Heart left ventricle (tissue), 16 donors: ENCODE measurements at regions not wholly inside any gene's neighbourhood (a gene's known extent, or its start where the extent isn't known, plus 50 kb on each side); places are given as distances from the start of the nearest gene placed in this dataset.

Source experiments
- ATAC-seq, 4 donors: fragments of 200-7000 bp; cut with Tn5 transposase; one replicate each; pipeline ENCODE4 v1.9.1; 2020 to 2022; ENCODE audit warnings: moderate library complexity in 4 of 4, mild to moderate bottlenecking in 3 of 4, moderate number of reproducible peaks in 1 of 4
- DNase-seq, 5 donors: peaks; one replicate each; pipeline ENCODE4 v3.0.0-alpha.2; 2020
- H3K27ac ChIP-seq, 12 donors: fragments of 200-600 bp; sonication (generic) in 4 of 12; one replicate each; pipeline versions ENCODE4 v1.5.0 to v1.8.0; 2016 to 2022; ENCODE audit warnings: mild to moderate bottlenecking in 2 of 12
- H3K27me3 ChIP-seq, 9 donors: fragments of 200-600 bp; sonication (generic) in 2 of 9; one replicate each; pipeline versions ENCODE4 v1.5.1 to v1.8.0; 2016 to 2022; ENCODE audit warnings: mild to moderate bottlenecking in 3 of 9
- H3K36me3 ChIP-seq, 9 donors: fragments of 200-600 bp; sonication (generic) in 2 of 9; one replicate each; pipeline versions ENCODE4 v1.5.0 to v1.8.0; 2018 to 2022; ENCODE audit warnings: mild to moderate bottlenecking in 2 of 9
- H3K4me1 ChIP-seq, 12 donors: fragments of 200-600 bp; sonication (generic) in 4 of 12; one replicate each; pipeline versions ENCODE4 v1.5.0 to v1.8.0; 2016 to 2022; ENCODE audit warnings: mild to moderate bottlenecking in 3 of 12
- H3K4me3 ChIP-seq, 12 donors: fragments of 200-600 bp; sonication (generic) in 4 of 12; one replicate each; pipeline versions ENCODE4 v1.5.0 to v1.8.0; 2017 to 2022; ENCODE audit warnings: mild to moderate bottlenecking in 9 of 12, moderate library complexity in 4 of 12
- H3K9me3 ChIP-seq, 12 donors: fragments of 200-600 bp; sonication (generic) in 4 of 12; one replicate each; pipeline versions ENCODE4 v1.5.0 to v1.8.0; 2016 to 2022; ENCODE audit warnings: mild to moderate bottlenecking in 1 of 12
- POLR2A ChIP-seq, 2 donors: fragments of 450-650 bp; IDR thresholded peaks; one replicate each; pipeline ENCODE4 v1.6.1; 2017; ENCODE audit warnings: antibody characterized with exemption in 2 of 2, mild to moderate bottlenecking in 2 of 2, moderate library complexity in 2 of 2
- WGBS, 4 donors: extraction: QIAGEN DNeasy Blood & Tissue Kit in 2 of 4; methylation state at CpG; one replicate each; pipeline versions ENCODE4 v1.1.5 to v1.1.7; 2013 to 2018; 5-methylcytosine and 5-hydroxymethylcytosine counted together
- intact Hi-C, 10 donors: fragments of 100-400 bp; cut with DNase I; formaldehyde crosslinking; loops; one replicate each; pipeline versions ENCODE4 v1.11.1 to v1.14.2; 2022
- TF ChIP-seq, protein P1 (sequence below), 12 donors: fragments of 200-600 bp; sonication (generic) in 4 of 12; IDR thresholded peaks; one replicate each; pipeline versions ENCODE4 v1.5.0 to v1.8.0; 2018 to 2022; ENCODE audit warnings: antibody characterized with exemption in 12 of 12, mild to moderate bottlenecking in 5 of 12
- donor health status: ischemic (EF 13 %, LVEDD 7.1; RV severe dilation, severe dysfunction).
- donor health status: healthy with polysubstance abuse.
- donor health status: DM: no; HTN: yes; CAD: no.
- donor health status: DM: no; HTN: no; CAD: no.
- donor health status: ischemic (EF 25% LVEDD 6.9; RV normal size, moderate dysfunction).
- donor health status: ischemic (EF 25% LVEDD 5.7; RV mildly dilated, moderate dysfunction).
- donor health status: healthy.
- donor health status: DM: yes; HTN: yes; CAD: no.
- donor health status: ischemic (EF 35%, LVEDD 5.7; RV mildly dilated, moderate dysfunction).
- donor health status: nonischemic (EF 11% LVEDD 7.7; RV severe dilation, severe dysfunction).
- donor health status: DM: yes; HTN: yes; CAD: no.
- donor health status: PGD.
- donor health status: ischemic (EF 29% LVEDD 5.4; RV normal size, mild dysfunction).
- donor health status: nonischemic (EF 23%, LVEDD 6.1; RV moderate dilation, normal function).

DNA sequence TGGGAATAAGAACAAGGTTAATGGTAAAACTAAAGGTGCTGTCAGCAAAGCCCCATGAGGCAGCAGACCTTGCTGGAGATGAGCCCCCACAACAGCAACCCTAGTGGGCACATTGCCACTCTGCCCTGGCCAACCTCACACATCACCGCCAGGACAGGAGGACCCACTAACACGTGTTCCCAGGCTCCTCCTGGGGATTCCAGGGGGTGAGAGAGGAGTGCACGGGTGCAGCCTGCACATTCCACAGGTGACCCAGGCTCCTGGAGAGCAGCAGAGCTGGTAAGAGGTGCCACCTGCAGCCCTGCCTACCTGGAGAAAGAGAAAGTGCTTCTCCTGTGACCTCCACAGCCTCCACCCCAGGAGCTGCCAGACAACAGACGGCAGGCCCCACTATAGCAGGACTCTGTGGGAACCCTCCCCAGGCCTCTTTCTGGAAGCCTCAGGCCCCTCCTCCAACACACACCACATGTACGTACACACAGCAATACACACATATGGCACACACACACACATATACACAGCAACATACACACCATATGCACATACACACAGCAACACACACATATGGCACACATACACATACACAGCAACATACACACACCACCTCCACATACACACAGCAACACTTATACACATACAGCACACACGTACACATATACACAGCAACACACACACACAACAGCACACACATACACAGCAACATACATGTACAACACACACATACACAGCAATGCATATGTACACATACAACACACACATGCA, 187.1 kb downstream of the GLI2 start:
- WGBS, 4 donors: 87 to 92% (median 89%) methylated on average over 6 of the region's 6 CpGs
- DNase-seq: peak in 1 of 5 donors; percentile 56
- Histone ChIP-seq H3K27me3 (no peaks in the 10 kb centered on the region), H3K36me3 (no peaks in the 10 kb centered on the region), H3K4me1 (peaks cover 0 to 16% (median 3%) of the 10 kb centered on the region in 12 donors), H3K9me3 (no peaks in the 10 kb centered on the region), H3K27ac (no peak overlapping the region), H3K4me3 (no peak overlapping the region)
- intact Hi-C loops: no loop called here
- TF ChIP-seq POLR2A (IDR thresholded peaks at IDR 0.05): no peak
- TF ChIP-seq, protein P1, sequence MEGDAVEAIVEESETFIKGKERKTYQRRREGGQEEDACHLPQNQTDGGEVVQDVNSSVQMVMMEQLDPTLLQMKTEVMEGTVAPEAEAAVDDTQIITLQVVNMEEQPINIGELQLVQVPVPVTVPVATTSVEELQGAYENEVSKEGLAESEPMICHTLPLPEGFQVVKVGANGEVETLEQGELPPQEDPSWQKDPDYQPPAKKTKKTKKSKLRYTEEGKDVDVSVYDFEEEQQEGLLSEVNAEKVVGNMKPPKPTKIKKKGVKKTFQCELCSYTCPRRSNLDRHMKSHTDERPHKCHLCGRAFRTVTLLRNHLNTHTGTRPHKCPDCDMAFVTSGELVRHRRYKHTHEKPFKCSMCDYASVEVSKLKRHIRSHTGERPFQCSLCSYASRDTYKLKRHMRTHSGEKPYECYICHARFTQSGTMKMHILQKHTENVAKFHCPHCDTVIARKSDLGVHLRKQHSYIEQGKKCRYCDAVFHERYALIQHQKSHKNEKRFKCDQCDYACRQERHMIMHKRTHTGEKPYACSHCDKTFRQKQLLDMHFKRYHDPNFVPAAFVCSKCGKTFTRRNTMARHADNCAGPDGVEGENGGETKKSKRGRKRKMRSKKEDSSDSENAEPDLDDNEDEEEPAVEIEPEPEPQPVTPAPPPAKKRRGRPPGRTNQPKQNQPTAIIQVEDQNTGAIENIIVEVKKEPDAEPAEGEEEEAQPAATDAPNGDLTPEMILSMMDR (IDR thresholded peaks at IDR 0.05): no peak
- no peak for ATAC-seq

DNA sequence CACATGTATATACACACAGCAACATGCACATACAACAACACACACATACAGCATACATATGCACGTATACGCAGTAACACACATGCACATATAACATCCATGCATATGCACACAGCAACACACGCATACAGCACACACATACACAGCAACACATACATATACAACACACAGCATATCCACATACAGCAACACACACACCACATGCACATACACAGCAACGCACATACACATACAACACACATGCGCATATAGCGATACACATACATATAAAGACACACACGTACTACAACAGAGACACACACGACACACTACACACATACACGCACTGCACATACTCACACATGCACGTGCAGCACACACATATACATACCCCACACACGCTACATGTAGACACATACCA, 187.8 kb downstream of the GLI2 start:
- DNase-seq: no peak
- 95 to 97% (median 97%) methylated on average over 11 of the region's 11 CpGs for WGBS, 4 donors
- TF ChIP-seq, protein P1 (IDR thresholded peaks at IDR 0.05): no peak
- no peak for TF ChIP-seq POLR2A (IDR thresholded peaks at IDR 0.05)

DNA sequence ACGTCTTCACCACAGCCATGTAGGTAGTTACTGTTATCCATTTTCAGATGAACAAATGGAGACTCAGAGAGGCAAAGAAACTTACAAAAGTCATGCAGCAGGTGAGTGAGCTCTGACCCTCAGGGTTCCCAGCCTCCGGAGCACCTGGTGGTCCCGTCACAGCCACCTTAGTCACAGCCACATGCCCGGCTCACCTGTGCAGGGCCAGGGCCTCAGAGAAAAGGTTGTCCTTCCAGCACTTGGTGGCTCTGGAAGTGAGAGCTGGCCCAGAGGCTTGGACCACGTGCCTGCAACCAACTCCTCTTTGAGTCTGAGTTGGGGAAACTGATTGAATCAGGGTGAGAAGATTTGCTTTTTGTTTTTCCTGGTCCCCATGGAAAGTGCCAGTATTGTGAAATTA, 189.3 kb downstream of the GLI2 start:
- ATAC-seq: no peak
- no peak overlapping the region for H3K4me3 ChIP-seq
- WGBS, 4 donors: 90 to 96% (median 94%) methylated on average over 5 of the region's 5 CpGs
- no peaks in the 10 kb centered on the region for H3K9me3 ChIP-seq
- intact Hi-C loops: no loop called here
- no peaks in the 10 kb centered on the region for H3K36me3 ChIP-seq
- TF ChIP-seq POLR2A (IDR thresholded peaks at IDR 0.05): no peak
- TF ChIP-seq, protein P1 (IDR thresholded peaks at IDR 0.05): no peak
- H3K27me3 ChIP-seq: no peaks in the 10 kb centered on the region
- peaks cover 0 to 10% (median 2%) of the 10 kb centered on the region in 12 donors for H3K4me1 ChIP-seq
- no peak overlapping the region for H3K27ac ChIP-seq
- DNase-seq: no peak

More for the DNA sequence above, 187.8 kb downstream of the GLI2 start:
- no peaks in the 10 kb centered on the region for H3K9me3 ChIP-seq
- H3K4me1 ChIP-seq: peaks cover 0 to 16% (median 3%) of the 10 kb centered on the region in 12 donors
- intact Hi-C loops: no loop called here
- H3K27ac ChIP-seq: no peak overlapping the region
- H3K4me3 ChIP-seq: no peak overlapping the region
- no peak for ATAC-seq
- H3K36me3 ChIP-seq: no peaks in the 10 kb centered on the region
- H3K27me3 ChIP-seq: no peaks in the 10 kb centered on the region

DNA sequence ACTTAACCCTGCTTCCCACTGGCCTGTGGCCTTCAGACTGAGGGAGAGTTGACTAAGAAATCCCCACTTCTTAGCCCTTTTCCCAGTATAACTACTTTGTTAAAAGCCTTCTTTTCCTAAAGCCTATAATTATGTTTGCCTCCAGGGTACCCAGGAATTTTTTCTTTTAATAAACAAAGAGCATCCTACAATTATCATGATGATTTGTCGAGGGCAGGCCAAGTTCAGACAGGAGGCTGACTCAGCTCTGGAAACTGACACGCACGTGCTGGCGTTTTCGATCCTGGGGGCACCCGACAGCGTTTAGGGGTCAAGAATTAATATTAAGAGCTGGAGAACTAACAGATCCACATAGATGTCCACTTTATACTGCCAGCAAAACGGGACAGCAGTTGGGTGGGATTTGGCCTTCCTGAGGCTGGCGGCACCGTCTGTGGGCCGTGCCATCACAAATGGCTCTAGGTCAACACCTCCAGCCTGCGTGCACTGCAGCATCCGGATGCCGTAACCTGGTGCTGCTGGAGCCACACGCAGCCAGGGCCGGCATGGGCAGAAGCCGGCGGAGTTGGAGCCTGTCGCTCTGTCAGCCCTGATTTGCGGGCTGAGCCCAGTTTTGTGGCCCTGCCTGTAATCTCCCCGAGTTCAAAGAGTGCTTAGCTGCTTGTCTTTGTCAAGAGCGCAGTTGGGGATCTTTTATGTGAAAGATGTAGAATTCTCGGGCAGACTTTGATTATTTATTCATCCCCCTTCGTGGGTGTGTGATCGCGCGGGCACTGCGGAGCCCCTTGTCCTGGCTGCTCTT, 191.0 kb downstream of the GLI2 start:
- intact Hi-C loops: no loop called here
- H3K27me3 ChIP-seq: no peaks in the 10 kb centered on the region
- H3K4me3 ChIP-seq: no peak overlapping the region
- no peak overlapping the region for H3K27ac ChIP-seq
- H3K36me3 ChIP-seq: no peaks in the 10 kb centered on the region
- H3K4me1 ChIP-seq: no peaks in the 10 kb centered on the region
- ATAC-seq (no peak), DNase-seq (no peak)
- 91 to 94% (median 92%) methylated on average over 28 of the region's 28 CpGs for WGBS, 4 donors
- TF ChIP-seq POLR2A (IDR thresholded peaks at IDR 0.05): no peak
- TF ChIP-seq, protein P1 (IDR thresholded peaks at IDR 0.05): no peak
- H3K9me3 ChIP-seq: peaks cover 0 to 8% (median 0%) of the 10 kb centered on the region in 12 donors
